ENCODE measurements at regions not wholly inside any gene's neighbourhood (a gene's known extent, or its start where the extent isn't known, plus 50 kb on each side); places are given as distances from the start of the nearest gene placed in this dataset.

- H3K36me3 ChIP-seq (replicated peaks; ENCODE audit: low read depth, low read length) = no peaks in the 10 kb centered on the region
- H3K27ac ChIP-seq (ENCODE audit: low read length) = no peak overlapping the region
- no peaks in the 10 kb centered on the region for H3K79me2 ChIP-seq (ENCODE audit: low read length)
- no peak overlapping the region for H3K4me2 ChIP-seq (ENCODE audit: low read length)
- H3K4me1 ChIP-seq (ENCODE audit: low read length) = no peaks in the 10 kb centered on the region
- no peak overlapping the region for H3K4me3 ChIP-seq (ENCODE audit: low read length)
- H4K20me1 ChIP-seq (ENCODE audit: insufficient read depth, low read length) = no peaks in the 10 kb centered on the region
- H3K27me3 ChIP-seq (ENCODE audit: low read depth, low read length) = no peaks in the 10 kb centered on the region
- H3K9me3 ChIP-seq (ENCODE audit: insufficient read depth, low read length) = no peaks in the 10 kb centered on the region
- H3K9ac ChIP-seq (ENCODE audit: low read length) = no peak overlapping the region
- TF ChIP-seq, protein P1, sequence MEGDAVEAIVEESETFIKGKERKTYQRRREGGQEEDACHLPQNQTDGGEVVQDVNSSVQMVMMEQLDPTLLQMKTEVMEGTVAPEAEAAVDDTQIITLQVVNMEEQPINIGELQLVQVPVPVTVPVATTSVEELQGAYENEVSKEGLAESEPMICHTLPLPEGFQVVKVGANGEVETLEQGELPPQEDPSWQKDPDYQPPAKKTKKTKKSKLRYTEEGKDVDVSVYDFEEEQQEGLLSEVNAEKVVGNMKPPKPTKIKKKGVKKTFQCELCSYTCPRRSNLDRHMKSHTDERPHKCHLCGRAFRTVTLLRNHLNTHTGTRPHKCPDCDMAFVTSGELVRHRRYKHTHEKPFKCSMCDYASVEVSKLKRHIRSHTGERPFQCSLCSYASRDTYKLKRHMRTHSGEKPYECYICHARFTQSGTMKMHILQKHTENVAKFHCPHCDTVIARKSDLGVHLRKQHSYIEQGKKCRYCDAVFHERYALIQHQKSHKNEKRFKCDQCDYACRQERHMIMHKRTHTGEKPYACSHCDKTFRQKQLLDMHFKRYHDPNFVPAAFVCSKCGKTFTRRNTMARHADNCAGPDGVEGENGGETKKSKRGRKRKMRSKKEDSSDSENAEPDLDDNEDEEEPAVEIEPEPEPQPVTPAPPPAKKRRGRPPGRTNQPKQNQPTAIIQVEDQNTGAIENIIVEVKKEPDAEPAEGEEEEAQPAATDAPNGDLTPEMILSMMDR (IDR thresholded peaks at IDR 0.05; ENCODE audit: low read depth, low read length) = no peak
- no peak overlapping the region for H2AFZ ChIP-seq (ENCODE audit: low read depth, low read length)
These were observed 659.5 kb downstream of the TSN start for GRCh38 chr2:122414902-122415301.

- TF ChIP-seq EZH2phosphoT487 (IDR thresholded peaks at IDR 0.05; ENCODE audit: low read depth) = no peak
- TF ChIP-seq, protein P1 (IDR thresholded peaks at IDR 0.05; ENCODE audit: low read depth, low read length) = no peak
- H3K36me3 ChIP-seq (replicated peaks; ENCODE audit: low read depth, low read length) = no peaks in the 10 kb centered on the region
These were observed 661.7 kb downstream of the TSN start for GRCh38 chr2:122417114-122417513.

GRCh38 chr2:122421775-122422174 is 666.3 kb downstream of the TSN start:
- no peaks in the 10 kb centered on the region for H3K36me3 ChIP-seq (replicated peaks; ENCODE audit: low read depth, low read length)
- H3K9ac ChIP-seq (ENCODE audit: low read length) = no peak overlapping the region
- H3K4me1 ChIP-seq (ENCODE audit: low read length) = no peaks in the 10 kb centered on the region
- H2AFZ ChIP-seq (ENCODE audit: low read depth, low read length) = no peak overlapping the region
- H3K4me3 ChIP-seq (ENCODE audit: low read length) = no peak overlapping the region
- H3K27me3 ChIP-seq (ENCODE audit: low read depth, low read length) = no peaks in the 10 kb centered on the region
- H3K9me3 ChIP-seq (ENCODE audit: insufficient read depth, low read length) = no peaks in the 10 kb centered on the region
- H4K20me1 ChIP-seq (ENCODE audit: insufficient read depth, low read length) = no peaks in the 10 kb centered on the region
- no peak overlapping the region for H3K27ac ChIP-seq (ENCODE audit: low read length)
- H3K79me2 ChIP-seq (ENCODE audit: low read length) = no peaks in the 10 kb centered on the region
- TF ChIP-seq, protein P1 (IDR thresholded peaks at IDR 0.05; ENCODE audit: low read depth, low read length) = no peak
- TF ChIP-seq EZH2phosphoT487 (IDR thresholded peaks at IDR 0.05; ENCODE audit: low read depth) = no peak
- H3K4me2 ChIP-seq (ENCODE audit: low read length) = no peak overlapping the region

More at GRCh38 chr2:122417114-122417513, 661.7 kb downstream of the TSN start:
- Histone ChIP-seq H3K4me3 (ENCODE audit: low read length) (no peak overlapping the region), H3K27me3 (ENCODE audit: low read depth, low read length) (no peaks in the 10 kb centered on the region), H3K4me2 (ENCODE audit: low read length) (no peak overlapping the region), H3K4me1 (ENCODE audit: low read length) (no peaks in the 10 kb centered on the region), H3K9ac (ENCODE audit: low read length) (no peak overlapping the region), H3K79me2 (ENCODE audit: low read length) (no peaks in the 10 kb centered on the region), H4K20me1 (ENCODE audit: insufficient read depth, low read length) (no peaks in the 10 kb centered on the region), H3K27ac (ENCODE audit: low read length) (no peak overlapping the region), H2AFZ (ENCODE audit: low read depth, low read length) (no peak overlapping the region), H3K9me3 (ENCODE audit: insufficient read depth, low read length) (no peaks in the 10 kb centered on the region)

- Histone ChIP-seq H3K9me3 (ENCODE audit: insufficient read depth, low read length) (no peaks in the 10 kb centered on the region), H3K4me2 (ENCODE audit: low read length) (no peak overlapping the region), H4K20me1 (ENCODE audit: insufficient read depth, low read length) (no peaks in the 10 kb centered on the region), H3K79me2 (ENCODE audit: low read length) (no peaks in the 10 kb centered on the region), H3K36me3 (replicated peaks; ENCODE audit: low read depth, low read length) (no peaks in the 10 kb centered on the region), H3K9ac (ENCODE audit: low read length) (no peak overlapping the region), H3K4me3 (ENCODE audit: low read length) (no peak overlapping the region), H3K27me3 (ENCODE audit: low read depth, low read length) (no peaks in the 10 kb centered on the region), H3K4me1 (ENCODE audit: low read length) (no peaks in the 10 kb centered on the region), H3K27ac (ENCODE audit: low read length) (no peak overlapping the region), H2AFZ (ENCODE audit: low read depth, low read length) (no peak overlapping the region)
- no peak for TF ChIP-seq EZH2phosphoT487 (IDR thresholded peaks at IDR 0.05; ENCODE audit: low read depth)
- TF ChIP-seq, protein P1 (IDR thresholded peaks at IDR 0.05; ENCODE audit: low read depth, low read length) = no peak
These were observed 667.0 kb downstream of the TSN start for GRCh38 chr2:122422384-122422991.

All from OCI-LY3 (cell line).